HCT116 (cell line): ENCODE measurements at regions not wholly inside any gene's neighbourhood (a gene's known extent, or its start where the extent isn't known, plus 50 kb on each side); places are given as distances from the start of the nearest gene placed in this dataset.

Experiments used
- CTCF ChIP-seq, 3 experiments: fragments of 200-600 bp in 1 of 3; sonication (generic) in 1 of 3; IDR thresholded peaks in 2 of 3; conservative IDR thresholded peaks in 1 of 3; 2 replicates each; pipeline ENCODE4 v1.5.1; 2012 to 2017; ENCODE audit warnings: low read depth in 2 of 3, low read length in 2 of 3, antibody characterized with exemption in 1 of 3, borderline replicate concordance in 1 of 3, control low read depth in 1 of 3, mild to moderate bottlenecking in 1 of 3, mixed read lengths in 1 of 3, mixed run types in 1 of 3, moderate library complexity in 1 of 3; ENCODE audit not compliant: insufficient read depth in 1 of 3
- POLR2AphosphoS5 ChIP-seq: IDR thresholded peaks from 2 replicates; pipeline ENCODE4 v1.6.1; 2011; ENCODE audit warnings: mild to moderate bottlenecking, low read depth, low read length, moderate library complexity
- REST ChIP-seq: IDR thresholded peaks from 2 replicates; pipeline ENCODE4 v1.6.1; 2012; ENCODE audit warnings: low read depth

- TF ChIP-seq CTCF (IDR thresholded peaks at IDR 0.05 in 2 of 3, conservative IDR thresholded peaks at IDR 0.05 in 1 of 3; ENCODE audit: borderline replicate concordance in 1 of 3, insufficient read depth in 1 of 3, low read depth in 2 of 3, low read length in 2 of 3), result no peak
- no peak for TF ChIP-seq REST
- TF ChIP-seq POLR2AphosphoS5, result no peak
These were observed 909.4 kb downstream of the ADGRL2 start for GRCh38 chr1:82710091-82710490.
